ENCODE measurements at regions not wholly inside any gene's neighbourhood (a gene's known extent, or its start where the extent isn't known, plus 50 kb on each side); places are given as distances from the start of the nearest gene placed in this dataset.

- Histone ChIP-seq H3K27ac (ENCODE audit: low read length) (no peak overlapping the region), H3K36me3 (replicated peaks; ENCODE audit: low read depth, low read length) (no peaks in the 10 kb centered on the region), H3K4me1 (ENCODE audit: low read length) (no peaks in the 10 kb centered on the region), H3K4me3 (ENCODE audit: low read length) (no peak overlapping the region), H3K9ac (ENCODE audit: low read length) (no peak overlapping the region), H3K79me2 (ENCODE audit: low read length) (no peaks in the 10 kb centered on the region), H3K4me2 (ENCODE audit: low read length) (no peak overlapping the region), H3K9me3 (ENCODE audit: insufficient read depth, low read length) (no peaks in the 10 kb centered on the region), H3K27me3 (ENCODE audit: low read depth, low read length) (no peaks in the 10 kb centered on the region), H2AFZ (ENCODE audit: low read depth, low read length) (no peak overlapping the region), H4K20me1 (ENCODE audit: insufficient read depth, low read length) (no peaks in the 10 kb centered on the region)
- TF ChIP-seq CTCF (IDR thresholded peaks at IDR 0.05; ENCODE audit: low read depth, low read length), result no peak
- no peak for TF ChIP-seq EZH2phosphoT487 (IDR thresholded peaks at IDR 0.05; ENCODE audit: low read depth)
Observed at GRCh38 chr9:16241231-16241630, 629.2 kb downstream of the BNC2 start.

- H2AFZ ChIP-seq (ENCODE audit: low read depth, low read length), result no peak overlapping the region
- H3K4me1 ChIP-seq (ENCODE audit: low read length), result no peaks in the 10 kb centered on the region
- H3K79me2 ChIP-seq (ENCODE audit: low read length), result no peaks in the 10 kb centered on the region
Observed at GRCh38 chr9:16243798-16244197, 626.7 kb downstream of the BNC2 start.

GRCh38 chr9:16245756-16246440 lies 624.6 kb downstream of the BNC2 start:
- no peaks in the 10 kb centered on the region for H4K20me1 ChIP-seq (ENCODE audit: insufficient read depth, low read length)
- no peak overlapping the region for H3K27ac ChIP-seq (ENCODE audit: low read length)
- H3K4me1 ChIP-seq (ENCODE audit: low read length), result no peaks in the 10 kb centered on the region
- no peaks in the 10 kb centered on the region for H3K27me3 ChIP-seq (ENCODE audit: low read depth, low read length)
- H3K4me3 ChIP-seq (ENCODE audit: low read length), result no peak overlapping the region
- no peak overlapping the region for H3K9ac ChIP-seq (ENCODE audit: low read length)
- no peak for TF ChIP-seq EZH2phosphoT487 (IDR thresholded peaks at IDR 0.05; ENCODE audit: low read depth)
- TF ChIP-seq CTCF (IDR thresholded peaks at IDR 0.05; ENCODE audit: low read depth, low read length), result no peak
- H2AFZ ChIP-seq (ENCODE audit: low read depth, low read length), result no peak overlapping the region
- no peaks in the 10 kb centered on the region for H3K9me3 ChIP-seq (ENCODE audit: insufficient read depth, low read length)
- H3K4me2 ChIP-seq (ENCODE audit: low read length), result no peak overlapping the region
- no peaks in the 10 kb centered on the region for H3K36me3 ChIP-seq (replicated peaks; ENCODE audit: low read depth, low read length)
- no peaks in the 10 kb centered on the region for H3K79me2 ChIP-seq (ENCODE audit: low read length)

More at GRCh38 chr9:16243798-16244197, 626.7 kb downstream of the BNC2 start:
- no peak overlapping the region for H3K9ac ChIP-seq (ENCODE audit: low read length)
- no peak overlapping the region for H3K4me2 ChIP-seq (ENCODE audit: low read length)
- H3K27me3 ChIP-seq (ENCODE audit: low read depth, low read length), result no peaks in the 10 kb centered on the region
- no peaks in the 10 kb centered on the region for H3K36me3 ChIP-seq (replicated peaks; ENCODE audit: low read depth, low read length)
- H3K27ac ChIP-seq (ENCODE audit: low read length), result no peak overlapping the region
- TF ChIP-seq EZH2phosphoT487 (IDR thresholded peaks at IDR 0.05; ENCODE audit: low read depth) (no peak), CTCF (IDR thresholded peaks at IDR 0.05; ENCODE audit: low read depth, low read length) (no peak)
- H3K9me3 ChIP-seq (ENCODE audit: insufficient read depth, low read length), result no peaks in the 10 kb centered on the region
- H3K4me3 ChIP-seq (ENCODE audit: low read length), result no peak overlapping the region
- H4K20me1 ChIP-seq (ENCODE audit: insufficient read depth, low read length), result no peaks in the 10 kb centered on the region

- no peaks in the 10 kb centered on the region for H3K9me3 ChIP-seq (ENCODE audit: insufficient read depth, low read length)
- H2AFZ ChIP-seq (ENCODE audit: low read depth, low read length), result no peak overlapping the region
- H3K27me3 ChIP-seq (ENCODE audit: low read depth, low read length), result no peaks in the 10 kb centered on the region
- H3K4me3 ChIP-seq (ENCODE audit: low read length), result no peak overlapping the region
- H3K4me1 ChIP-seq (ENCODE audit: low read length), result no peaks in the 10 kb centered on the region
- no peaks in the 10 kb centered on the region for H3K36me3 ChIP-seq (replicated peaks; ENCODE audit: low read depth, low read length)
- no peak overlapping the region for H3K27ac ChIP-seq (ENCODE audit: low read length)
- H3K9ac ChIP-seq (ENCODE audit: low read length), result no peak overlapping the region
- H3K4me2 ChIP-seq (ENCODE audit: low read length), result no peak overlapping the region
- no peak for TF ChIP-seq EZH2phosphoT487 (IDR thresholded peaks at IDR 0.05; ENCODE audit: low read depth)
- no peak for TF ChIP-seq CTCF (IDR thresholded peaks at IDR 0.05; ENCODE audit: low read depth, low read length)
- no peaks in the 10 kb centered on the region for H3K79me2 ChIP-seq (ENCODE audit: low read length)
- H4K20me1 ChIP-seq (ENCODE audit: insufficient read depth, low read length), result no peaks in the 10 kb centered on the region
Observed at GRCh38 chr9:16246785-16247184, 623.7 kb downstream of the BNC2 start.

Measured in OCI-LY3 (cell line).